SU-DHL-6 (cell line): ENCODE measurements at regions not wholly inside any gene's neighbourhood (a gene's known extent, or its start where the extent isn't known, plus 50 kb on each side); places are given as distances from the start of the nearest gene placed in this dataset.

Experiments
- H2AFZ ChIP-seq: fragments of 200-600 bp; sonication (generic); 2 replicates; pipeline ENCODE4 v1.6.1; 2014; ENCODE audit warnings: low read depth, mild to moderate bottlenecking, moderate library complexity, mixed read lengths, antibody characterized with exemption, low read length; ENCODE audit not compliant: severe bottlenecking
- H3F3A ChIP-seq: fragments of 200-600 bp; shearing (Covaris generic); 2 replicates; pipeline ENCODE4 v1.6.0; 2016; ENCODE audit warnings: antibody characterized with exemption, mild to moderate bottlenecking; ENCODE audit not compliant: insufficient read depth
- H3K27ac ChIP-seq: fragments of 200-600 bp; sonication (generic); 2 replicates; pipeline ENCODE4 v1.5.1; 2016; ENCODE audit warnings: low read depth, mild to moderate bottlenecking, low read length, moderate library complexity, mixed read lengths
- H3K27me3 ChIP-seq: fragments of 200-600 bp; sonication (generic), shearing (Covaris generic); 2 replicates; pipeline ENCODE4 v1.6.0; 2014; ENCODE audit warnings: mild to moderate bottlenecking, low read length
- H3K36me3 ChIP-seq: fragments of 200-600 bp; sonication (generic); 2 replicates; pipeline ENCODE4 v1.6.1; 2014; ENCODE audit warnings: mild to moderate bottlenecking, low read length, mixed read lengths
- H3K4me2 ChIP-seq: fragments of 300-600, 200-600 bp; shearing (Covaris generic), sonication (generic); 2 replicates; pipeline ENCODE4 v1.6.0; 2014; ENCODE audit warnings: low read length, low read depth, mild to moderate bottlenecking; ENCODE audit not compliant: poor library complexity, severe bottlenecking
- H3K4me3 ChIP-seq: fragments of 200-600 bp; sonication (generic); 2 replicates; pipeline ENCODE4 v1.5.1; 2014; ENCODE audit warnings: antibody characterized with exemption, low read length, mild to moderate bottlenecking, mixed read lengths; ENCODE audit not compliant: insufficient read depth, poor library complexity, severe bottlenecking
- H3K79me2 ChIP-seq: fragments of 200-600 bp; sonication (generic); 2 replicates; pipeline ENCODE4 v1.6.1; 2014; ENCODE audit warnings: mild to moderate bottlenecking, low read length, moderate library complexity; ENCODE audit not compliant: insufficient read depth
- H3K9ac ChIP-seq: fragments of 200-600 bp; sonication (generic); 2 replicates; pipeline ENCODE4 v1.7.0; 2014; ENCODE audit warnings: mild to moderate bottlenecking, low read length
- H3K9me2 ChIP-seq: fragments of 200-600 bp; sonication (generic); replicated peaks from 2 replicates; pipeline ENCODE4 v1.6.1; 2014; ENCODE audit warnings: low read length; ENCODE audit not compliant: insufficient read depth
- H3K9me3 ChIP-seq: fragments of 200-600 bp; sonication (generic); 2 replicates; pipeline ENCODE4 v1.6.1; 2014; ENCODE audit warnings: low read length, mixed read lengths; ENCODE audit not compliant: insufficient read depth
- H4K20me1 ChIP-seq: fragments of 200-600 bp; sonication (generic); 2 replicates; pipeline ENCODE4 v1.6.1; 2014; ENCODE audit warnings: low read depth, mild to moderate bottlenecking, antibody characterized with exemption, low read length, moderate library complexity, mixed read lengths
- CTCF ChIP-seq: fragments of 200-600 bp; sonication (generic); IDR thresholded peaks from one replicate; pipeline ENCODE4 v1.5.1; 2017; ENCODE audit warnings: antibody characterized with exemption, mild to moderate bottlenecking, low read length, moderate library complexity; ENCODE audit not compliant: insufficient read depth, poor library complexity, severe bottlenecking
- EZH2phosphoT487 ChIP-seq: fragments of 200-600 bp; sonication (generic), shearing (Covaris generic); conservative IDR thresholded peaks from 2 replicates; pipeline ENCODE4 v1.6.1; 2018; ENCODE audit warnings: mild to moderate bottlenecking, antibody characterized with exemption, low read length, moderate library complexity, mixed read lengths

GRCh38 chr9:29753638-29754037, 2180.4 kb upstream of the C9orf72 start:
- no peaks in the 10 kb centered on the region for H3K27me3 ChIP-seq
- H3K9me3 ChIP-seq = no peaks in the 10 kb centered on the region
- no peaks in the 10 kb centered on the region for H3K9me2 ChIP-seq
- no peaks in the 10 kb centered on the region for H4K20me1 ChIP-seq
- H3K4me2 ChIP-seq = no peak overlapping the region
- no peak overlapping the region for H3K9ac ChIP-seq
- H3K79me2 ChIP-seq = no peaks in the 10 kb centered on the region
- no peaks in the 10 kb centered on the region for H3F3A ChIP-seq
- no peak overlapping the region for H3K27ac ChIP-seq
- no peaks in the 10 kb centered on the region for H3K36me3 ChIP-seq
- no peak overlapping the region for H2AFZ ChIP-seq
- TF ChIP-seq CTCF (no peak), EZH2phosphoT487 (no peak)
- H3K4me3 ChIP-seq = no peak overlapping the region

- Histone ChIP-seq H3F3A (no peaks in the 10 kb centered on the region), H3K27ac (no peak overlapping the region), H3K4me2 (no peak overlapping the region), H3K9me3 (no peaks in the 10 kb centered on the region), H3K79me2 (no peaks in the 10 kb centered on the region), H3K9me2 (no peaks in the 10 kb centered on the region), H4K20me1 (no peaks in the 10 kb centered on the region), H3K36me3 (no peaks in the 10 kb centered on the region), H3K4me3 (no peak overlapping the region), H2AFZ (no peak overlapping the region), H3K27me3 (no peaks in the 10 kb centered on the region), H3K9ac (no peak overlapping the region)
- TF ChIP-seq EZH2phosphoT487 (no peak), CTCF (no peak)
These were observed 2195.7 kb upstream of the C9orf72 start for GRCh38 chr9:29769019-29769418.

GRCh38 chr9:29773676-29774075, 2200.4 kb upstream of the C9orf72 start:
- no peaks in the 10 kb centered on the region for H3K9me3 ChIP-seq
- no peaks in the 10 kb centered on the region for H3K27me3 ChIP-seq
- no peaks in the 10 kb centered on the region for H3K9me2 ChIP-seq
- H4K20me1 ChIP-seq = no peaks in the 10 kb centered on the region
- H2AFZ ChIP-seq = no peak overlapping the region
- TF ChIP-seq CTCF = no peak
- no peak for TF ChIP-seq EZH2phosphoT487
- H3K27ac ChIP-seq = no peak overlapping the region
- no peaks in the 10 kb centered on the region for H3F3A ChIP-seq
- no peak overlapping the region for H3K4me3 ChIP-seq
- H3K79me2 ChIP-seq = no peaks in the 10 kb centered on the region
- H3K36me3 ChIP-seq = no peaks in the 10 kb centered on the region
- H3K9ac ChIP-seq = no peak overlapping the region
- no peak overlapping the region for H3K4me2 ChIP-seq
